NCI-H187 treated with DMSO at 0.1 percent for 48 hours (cell line): ENCODE measurements at regions not wholly inside any gene's neighbourhood (a gene's known extent, or its start where the extent isn't known, plus 50 kb on each side); places are given as distances from the start of the nearest gene placed in this dataset.

Experiments
- DNase-seq: peaks from one replicate; lab custom pipeline; 2025; lab: John Stamatoyannopoulos, UW

DNA sequence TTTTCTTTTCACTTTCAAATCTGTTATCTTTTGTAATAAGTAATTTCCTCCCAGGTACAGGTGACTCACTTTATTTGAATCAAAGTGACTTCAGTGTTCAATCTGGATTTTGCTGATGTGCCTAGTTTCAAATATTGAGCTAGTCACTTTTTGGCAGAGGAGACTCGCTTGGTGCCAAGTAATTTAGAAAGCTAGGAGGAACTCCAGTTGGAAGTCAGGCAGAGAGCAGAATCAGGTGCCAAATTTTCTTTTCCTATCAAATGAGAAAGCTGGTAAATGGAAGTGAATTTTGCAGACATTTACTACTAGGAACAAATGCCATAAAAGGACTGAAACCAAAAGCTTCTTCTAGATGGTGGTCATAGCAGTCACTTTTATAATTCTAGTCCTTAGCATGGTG, 656.0 kb upstream of the KIF2B start:
- DNase-seq: no peak

DNA sequence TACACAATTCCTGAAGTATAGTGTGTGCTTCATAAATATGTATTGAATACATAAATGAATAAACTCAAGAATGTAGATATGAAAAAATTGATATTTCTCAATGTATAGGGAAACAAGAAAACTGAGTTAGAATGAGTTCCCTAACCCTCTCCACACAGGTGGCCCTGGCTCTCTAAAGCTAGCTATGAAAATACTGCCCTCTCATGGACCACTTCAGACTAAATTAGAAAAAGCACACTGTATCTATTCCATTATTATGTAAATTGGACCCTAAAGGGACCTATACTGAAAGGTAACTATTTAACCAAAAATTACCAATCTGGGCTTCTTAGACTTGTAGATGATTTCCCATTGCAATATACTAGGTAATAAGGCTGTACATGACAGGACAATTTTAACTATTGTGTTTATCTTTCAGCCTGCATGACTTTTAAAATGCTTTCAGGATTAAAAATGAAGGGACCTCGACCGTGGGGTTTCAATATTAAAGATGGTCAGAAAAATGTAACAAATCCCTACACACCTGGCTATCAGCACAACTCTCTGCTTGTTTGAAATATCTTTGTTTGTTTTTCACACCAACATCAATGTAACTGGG, 672.5 kb upstream of the KIF2B start:
- DNase-seq: no peak

DNA sequence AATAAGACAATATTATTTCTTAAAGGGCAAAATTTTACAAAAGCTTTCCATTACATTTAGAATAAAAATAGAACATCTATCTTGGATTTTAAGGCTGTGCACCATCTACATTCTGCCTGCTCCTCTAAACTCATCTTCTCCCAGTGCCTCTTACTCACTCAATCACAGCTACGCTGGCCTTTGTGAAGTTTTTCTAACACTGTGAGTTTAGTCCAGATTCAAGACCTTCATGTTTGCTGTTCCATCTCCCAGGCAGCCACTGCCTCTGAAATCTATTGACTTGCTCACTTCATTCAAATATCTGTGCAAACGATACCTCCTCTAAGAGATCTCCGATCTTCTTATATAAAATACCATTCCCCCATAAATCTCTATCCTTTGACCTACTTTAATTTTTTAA, 673.4 kb upstream of the KIF2B start:
- DNase-seq: no peak

DNA sequence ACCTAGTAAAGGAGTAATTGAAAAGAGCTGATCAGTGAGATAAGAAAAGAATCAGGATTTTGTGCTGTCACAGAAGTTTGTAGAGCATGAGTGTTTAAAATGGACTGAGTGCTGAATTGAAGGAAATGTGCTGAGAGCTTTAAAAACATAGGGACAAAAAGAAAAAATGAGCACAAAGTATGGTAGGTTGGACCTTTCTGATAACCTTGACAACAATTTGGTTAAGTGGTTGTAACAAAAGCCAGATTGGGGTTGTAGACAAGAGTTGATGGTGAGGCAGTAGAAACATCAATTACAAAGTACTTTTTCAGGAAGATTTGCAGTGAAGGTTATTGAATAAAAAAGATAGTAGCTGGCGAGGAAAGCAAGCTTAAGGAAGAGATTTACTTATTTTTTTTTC, 674.7 kb upstream of the KIF2B start:
- DNase-seq: no peak

DNA sequence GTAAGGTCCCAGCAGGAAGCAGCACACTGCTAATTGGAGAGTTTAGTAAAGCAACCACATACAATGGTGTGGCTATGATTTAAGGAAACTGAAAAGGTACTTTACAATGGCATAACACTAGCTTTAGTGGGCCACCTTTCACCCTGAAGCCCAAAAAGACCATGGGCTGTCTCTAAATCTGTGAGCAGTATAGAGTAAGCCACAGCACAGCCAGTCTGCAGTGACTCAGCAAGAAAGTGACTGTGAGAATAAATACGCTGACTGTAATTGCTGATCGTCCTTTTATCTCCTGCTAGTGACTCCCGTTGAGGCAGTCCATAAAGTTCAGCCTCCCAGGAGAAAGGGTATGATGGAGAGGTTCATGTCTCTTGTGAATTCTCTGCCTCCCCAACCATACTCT, 679.8 kb upstream of the KIF2B start:
- DNase-seq: no peak

DNA sequence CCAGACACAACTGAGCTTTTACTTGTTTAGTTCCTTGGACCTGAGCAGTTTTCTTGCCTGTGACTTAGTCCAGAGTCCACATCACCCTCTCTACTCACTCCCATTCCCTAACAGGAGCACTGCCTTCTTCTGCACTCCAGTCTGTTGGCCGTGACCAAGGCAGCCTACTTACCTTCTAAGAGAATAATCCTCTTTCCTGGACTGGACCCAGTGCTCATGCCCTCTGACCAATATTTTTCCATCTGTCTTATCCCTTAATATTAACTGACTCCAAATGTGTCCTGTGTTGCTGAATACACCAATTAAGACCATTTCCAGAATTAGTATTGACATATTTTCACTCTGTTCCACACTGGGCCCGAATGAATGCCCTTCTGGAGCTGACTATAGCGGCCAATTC, 681.0 kb upstream of the KIF2B start:
- no peak for DNase-seq

DNA sequence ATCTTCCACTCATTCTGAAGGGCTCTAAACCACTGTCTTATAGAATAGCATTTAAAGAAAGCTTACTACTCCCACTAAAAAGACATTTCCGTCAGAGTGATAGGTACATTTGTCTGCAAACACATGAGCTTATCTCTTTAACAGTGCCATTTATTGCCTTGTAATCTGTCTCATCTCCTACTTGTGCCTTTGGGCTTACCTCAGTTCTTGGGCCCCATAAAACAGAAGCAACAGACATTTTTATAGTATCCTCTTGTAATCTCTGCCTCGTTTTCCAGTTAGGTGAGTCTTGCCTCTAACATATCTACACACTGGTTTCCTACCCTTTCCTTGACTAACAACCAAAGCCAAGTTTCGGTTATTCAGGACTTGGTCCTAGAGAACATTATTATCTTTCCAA, 681.4 kb upstream of the KIF2B start:
- no peak for DNase-seq

DNA sequence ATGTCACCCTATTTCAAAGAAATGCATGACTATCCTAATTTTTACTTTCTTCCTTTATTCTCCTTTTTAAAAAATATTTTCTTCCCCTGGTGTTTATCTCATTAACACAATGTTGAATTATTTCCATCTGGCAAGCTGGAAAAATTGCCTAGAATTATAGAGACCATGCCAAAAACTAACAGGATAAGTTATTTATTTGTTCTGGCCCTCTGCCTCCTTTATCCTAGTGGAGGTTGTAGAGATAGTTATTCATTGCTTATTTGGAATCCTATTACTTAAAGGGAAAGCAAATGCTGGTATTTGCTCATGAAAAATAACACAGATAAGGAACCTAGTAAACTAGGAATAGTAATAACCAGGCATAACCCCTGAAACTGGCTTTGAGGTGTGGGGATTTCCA, 684.9 kb upstream of the KIF2B start:
- DNase-seq: no peak

DNA sequence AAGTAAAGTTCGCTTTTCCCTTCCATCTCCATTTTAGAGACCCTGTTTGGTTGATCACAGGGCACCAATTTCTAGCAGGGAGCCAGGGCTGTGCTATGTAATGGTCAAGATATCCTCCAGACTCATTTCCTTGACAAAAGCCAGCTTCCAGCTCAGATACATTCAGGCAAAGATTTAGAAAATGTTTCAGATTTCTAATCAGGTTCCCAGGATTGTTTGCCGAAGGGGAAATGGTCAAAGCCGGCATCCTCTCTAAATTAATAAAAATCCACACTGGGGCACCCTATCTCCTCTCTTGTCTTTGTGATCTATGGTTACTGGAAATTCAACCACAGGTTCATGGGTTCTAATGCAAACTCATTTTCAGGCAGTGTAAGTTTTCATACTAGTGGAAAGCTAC, 686.8 kb upstream of the KIF2B start:
- DNase-seq: no peak

DNA sequence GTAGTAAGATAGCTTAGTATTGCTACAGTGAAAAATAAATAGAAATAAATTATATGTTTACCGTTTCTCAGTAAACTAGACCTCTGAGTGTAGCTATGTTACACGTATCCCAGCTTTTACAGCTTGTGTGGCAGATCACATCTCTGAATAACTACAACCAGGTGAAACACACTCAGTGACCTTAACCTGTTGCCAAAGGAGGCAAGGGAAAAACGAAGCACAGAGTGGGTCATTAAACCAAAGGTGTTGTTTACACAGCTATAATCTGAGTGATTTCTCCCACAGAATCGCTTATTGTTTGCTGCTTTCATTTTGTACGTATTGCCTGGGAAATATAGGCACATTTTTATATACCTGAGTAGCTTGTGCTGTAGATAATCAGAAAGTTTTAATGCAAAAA, 688.2 kb upstream of the KIF2B start:
- no peak for DNase-seq

DNA sequence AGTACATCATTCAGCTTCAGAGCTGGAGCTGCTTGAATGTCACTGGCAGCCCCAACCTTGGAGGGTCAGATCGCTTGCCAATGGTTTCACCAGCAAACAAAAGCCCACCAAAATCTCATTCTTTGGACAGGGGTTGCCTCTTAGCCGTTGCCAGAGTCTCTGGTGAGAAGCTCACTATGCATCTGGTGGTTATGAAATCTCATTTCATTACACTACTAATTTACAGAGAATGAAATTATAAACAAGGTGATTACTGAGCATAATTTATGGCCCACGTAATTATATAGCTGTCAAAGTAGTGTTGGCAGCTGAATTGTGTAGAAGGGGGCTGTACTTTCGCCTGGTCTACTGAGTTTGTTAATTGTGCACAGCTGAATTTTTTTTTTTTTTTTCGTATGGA, 688.9 kb upstream of the KIF2B start:
- no peak for DNase-seq

DNA sequence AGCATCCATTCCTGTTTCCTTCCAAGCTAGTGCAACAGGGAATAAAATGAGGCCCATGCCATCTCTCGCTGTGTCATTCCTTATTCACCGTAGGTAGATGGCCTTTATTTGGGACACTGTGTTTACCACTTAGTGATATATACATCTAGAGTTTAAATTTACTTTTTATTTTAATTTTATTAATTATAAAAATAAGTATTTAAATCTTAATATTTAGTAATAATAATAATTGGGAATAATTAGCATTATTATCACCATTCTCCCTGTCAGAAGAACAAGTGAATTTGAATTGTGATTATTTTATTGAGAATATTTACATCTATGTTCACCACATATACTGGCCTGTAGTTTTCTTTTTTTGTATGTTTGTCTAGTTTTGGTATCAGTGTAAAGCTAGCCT, 692.9 kb upstream of the KIF2B start:
- DNase-seq: no peak

DNA sequence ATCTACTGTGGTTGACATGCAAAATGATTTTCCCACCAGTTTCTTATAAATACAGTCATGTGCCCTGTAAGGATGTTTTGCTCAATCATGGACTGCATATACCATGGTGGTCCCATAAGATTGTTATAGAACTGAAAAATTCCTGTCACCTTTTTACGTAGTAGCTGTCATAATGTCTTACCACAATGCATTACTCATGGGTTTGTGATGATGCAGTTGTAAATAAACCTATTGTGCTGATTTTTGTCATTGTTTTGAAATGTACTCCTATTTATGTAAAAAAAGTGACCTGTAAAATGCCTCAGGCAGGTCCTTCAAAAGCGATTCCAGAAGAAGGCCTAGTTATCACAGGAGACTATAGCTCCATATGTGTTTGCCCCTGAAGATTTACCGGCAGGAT, 695.4 kb upstream of the KIF2B start:
- DNase-seq: no peak

DNA sequence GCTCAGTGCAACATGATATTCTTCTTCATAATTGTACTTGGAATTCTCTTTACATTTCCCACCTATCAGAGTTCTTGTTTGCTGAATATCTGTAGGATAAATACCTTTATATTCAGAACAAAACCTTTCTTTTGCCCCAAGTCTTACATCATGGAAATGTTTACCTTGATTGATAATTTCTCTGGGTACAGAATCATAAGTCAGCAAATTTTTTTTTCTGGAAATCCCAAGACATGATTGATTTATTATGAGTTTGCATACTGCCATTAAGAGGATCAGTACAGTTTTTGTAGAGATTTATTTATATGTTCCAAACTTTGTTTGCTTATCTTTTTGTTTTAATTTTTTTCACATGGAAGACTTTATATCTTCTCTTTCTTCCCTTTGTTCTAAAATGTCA, 699.8 kb upstream of the KIF2B start:
- no peak for DNase-seq

DNA sequence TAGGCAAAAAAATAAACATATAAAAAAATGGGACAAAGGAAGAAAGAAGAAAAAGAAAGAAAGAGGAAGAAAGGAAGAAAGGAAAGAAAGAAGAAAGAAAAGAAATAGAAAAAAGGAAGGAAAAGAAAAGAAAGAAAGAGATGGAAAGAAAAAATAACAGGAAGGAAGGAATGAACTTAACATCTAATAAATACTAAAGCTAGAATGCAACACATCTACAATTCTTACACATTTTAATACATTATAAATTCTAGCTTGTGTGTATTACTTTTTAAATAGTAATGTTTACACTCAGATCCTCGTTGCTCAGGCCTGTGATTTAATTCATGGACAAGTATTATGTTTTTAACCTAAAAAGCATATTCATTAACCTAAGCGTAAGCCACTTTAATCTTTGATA, 703.0 kb upstream of the KIF2B start:
- DNase-seq: no peak

DNA sequence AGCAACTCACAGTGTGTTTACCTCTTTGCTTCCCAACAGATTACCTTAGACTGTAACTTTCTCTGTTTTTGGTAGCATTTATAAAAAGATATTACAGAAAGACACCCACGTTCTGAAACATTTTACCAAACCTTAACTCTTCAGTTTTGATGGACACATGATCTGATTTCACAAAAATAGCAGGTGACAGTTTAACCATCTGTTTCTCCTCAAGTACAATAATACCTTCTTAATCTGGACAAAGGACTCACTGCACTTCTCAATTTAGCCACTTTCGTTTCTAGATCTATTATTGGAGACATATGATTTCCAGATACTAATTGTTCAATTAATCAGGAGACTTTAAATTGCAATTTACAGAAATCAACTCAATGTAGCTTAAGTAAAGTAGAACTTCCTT, 703.8 kb upstream of the KIF2B start:
- no peak for DNase-seq

DNA sequence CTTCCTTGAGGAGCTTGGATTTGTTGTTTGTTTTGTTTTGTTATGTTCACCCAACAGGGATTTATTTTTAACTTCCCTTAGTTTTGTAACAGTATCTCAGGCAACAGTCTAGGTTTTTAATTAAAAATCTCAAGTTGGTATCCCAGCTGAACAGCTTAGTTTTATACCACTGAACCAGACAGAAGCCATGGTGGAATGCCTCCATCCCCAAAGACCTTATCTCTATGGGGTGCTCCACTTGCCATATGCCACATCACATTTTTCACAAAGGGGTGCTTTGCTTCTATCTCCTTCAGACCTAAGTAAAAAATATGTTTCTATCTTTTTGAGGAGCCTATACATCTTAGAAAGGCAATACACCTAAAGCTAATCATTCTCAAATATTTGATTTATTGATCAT, 715.8 kb upstream of the KIF2B start:
- DNase-seq: no peak

DNA sequence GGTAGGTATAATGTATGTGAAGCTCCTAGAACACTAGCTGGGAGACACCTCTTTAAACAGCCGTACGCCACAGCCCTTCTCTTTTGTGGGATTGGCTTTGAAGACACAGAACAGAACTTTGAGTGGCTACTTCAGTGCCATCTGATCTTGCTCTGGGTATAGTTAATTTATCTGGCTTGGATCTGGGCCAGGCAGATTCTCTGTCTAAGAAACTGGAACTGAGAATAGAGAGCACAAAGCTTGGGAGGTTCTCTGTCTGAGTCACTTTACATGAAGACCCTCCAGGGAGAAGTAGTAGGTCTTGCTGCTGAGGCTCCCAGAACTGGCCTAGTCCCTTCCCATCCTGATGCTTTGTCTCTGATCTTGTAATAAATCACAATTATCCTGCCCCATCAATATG, 721.0 kb upstream of the KIF2B start:
- DNase-seq: peak; percentile 23

DNA sequence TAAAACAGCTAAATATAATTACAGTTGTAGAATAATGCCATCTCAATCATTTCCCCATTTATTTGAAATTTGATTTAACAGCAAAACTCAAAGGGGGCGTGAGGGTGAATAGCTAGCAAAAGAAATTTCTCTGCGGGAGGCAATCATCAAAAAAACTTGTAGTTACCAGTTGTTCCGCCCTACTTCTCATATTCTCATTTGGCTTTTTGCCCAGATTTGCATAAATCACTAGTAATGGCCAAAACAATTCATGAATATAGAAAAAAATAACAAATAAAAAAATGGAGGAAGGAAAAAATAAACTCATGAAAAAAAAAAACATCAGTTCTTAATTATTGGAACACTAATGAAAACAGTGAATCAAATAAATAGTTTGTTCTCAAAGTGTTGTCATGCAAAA, 722.6 kb upstream of the KIF2B start:
- DNase-seq: no peak

DNA sequence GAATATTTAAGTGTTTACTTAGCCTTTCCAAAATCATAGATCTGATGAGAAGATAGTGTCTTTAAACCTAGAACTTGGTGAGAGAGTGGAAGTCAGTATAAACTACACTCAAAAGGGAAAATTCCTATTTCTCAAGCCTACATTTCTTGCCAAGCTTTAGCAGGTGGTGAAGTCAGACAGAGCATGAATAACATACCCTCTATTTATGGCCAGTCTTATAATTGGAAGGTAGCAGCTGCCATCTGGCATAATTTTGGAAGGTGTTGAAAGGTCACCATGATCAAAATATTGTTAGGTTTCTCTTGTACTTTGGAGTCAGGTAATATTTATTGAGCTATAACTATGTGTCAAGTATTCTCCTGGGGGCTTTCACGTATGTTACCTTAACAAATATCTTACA, 729.3 kb upstream of the KIF2B start:
- DNase-seq: no peak

DNA sequence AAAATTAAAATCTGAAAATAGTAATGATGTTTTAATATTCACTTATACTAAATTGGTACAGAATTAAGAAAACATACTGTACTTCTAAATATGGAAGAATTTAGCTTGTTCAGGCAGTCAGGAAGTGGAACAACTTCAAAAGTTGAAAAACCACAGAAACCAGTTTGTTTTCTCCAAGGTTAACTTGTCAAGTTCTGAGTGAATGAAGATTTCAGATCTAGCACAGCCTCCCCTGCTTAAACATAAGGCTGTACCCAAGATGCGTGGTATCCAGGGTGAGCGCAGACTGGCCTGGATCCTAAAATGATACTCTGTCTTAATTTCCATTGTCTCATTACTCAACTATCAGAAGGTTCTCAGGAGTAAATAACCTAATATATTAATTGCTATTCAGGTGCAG, 730.7 kb upstream of the KIF2B start:
- no peak for DNase-seq

DNA sequence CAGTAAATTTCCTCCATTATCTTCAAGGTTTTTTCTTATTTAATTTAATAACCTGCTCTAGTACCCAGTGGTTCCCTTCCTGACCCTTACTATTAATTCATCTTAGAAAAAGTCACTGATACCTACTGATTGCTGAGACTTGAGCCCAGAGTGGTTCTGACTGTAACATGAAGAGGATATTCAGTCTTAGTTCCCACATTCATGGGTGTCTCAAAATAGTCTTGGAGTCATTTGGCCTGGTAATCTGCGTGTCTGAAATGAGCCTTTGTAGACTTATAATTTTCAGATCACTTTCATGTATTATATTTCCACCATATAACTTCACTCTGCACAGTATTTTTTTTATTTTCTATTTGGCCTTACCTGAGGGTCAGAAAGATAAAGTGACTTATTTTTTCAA, 732.0 kb upstream of the KIF2B start:
- DNase-seq: no peak

DNA sequence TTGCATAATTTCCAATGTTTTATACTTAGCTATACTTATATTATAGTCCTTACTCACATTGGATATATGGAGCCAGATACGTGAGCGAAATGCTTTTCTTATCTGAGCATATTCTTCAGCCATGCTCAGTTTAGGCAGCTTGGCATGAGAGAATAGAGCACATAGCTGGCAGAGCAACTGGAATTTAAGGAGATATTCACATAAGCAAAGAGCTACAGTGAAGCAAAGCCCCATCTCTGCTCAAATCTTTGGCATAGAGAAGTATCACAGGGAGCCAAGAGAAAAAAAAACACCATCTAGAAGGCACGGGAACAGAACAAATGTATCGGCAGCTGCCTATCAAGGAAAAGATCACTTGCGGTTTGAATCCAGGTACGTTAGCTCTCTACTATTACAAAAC, 734.2 kb upstream of the KIF2B start:
- DNase-seq: no peak

DNA sequence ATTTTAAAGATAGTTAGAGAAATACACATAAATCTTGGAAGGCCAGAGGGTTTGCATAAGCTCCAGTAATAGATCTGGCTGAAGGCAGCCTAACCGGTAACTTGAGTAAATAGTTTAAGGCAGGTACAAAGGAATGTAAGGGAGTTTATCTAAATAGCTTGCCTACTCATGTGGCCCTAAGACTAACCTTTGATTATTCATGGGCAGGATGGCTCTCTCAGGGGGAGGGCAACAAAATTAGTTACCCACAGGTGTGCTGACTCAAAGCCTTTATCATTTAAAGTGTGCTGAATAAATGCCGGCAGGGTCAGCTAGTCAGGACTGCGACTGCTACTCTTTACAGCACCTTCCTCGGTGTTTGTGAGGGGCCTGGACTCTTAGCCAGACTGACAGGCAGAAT, 761.3 kb upstream of the KIF2B start:
- no peak for DNase-seq

DNA sequence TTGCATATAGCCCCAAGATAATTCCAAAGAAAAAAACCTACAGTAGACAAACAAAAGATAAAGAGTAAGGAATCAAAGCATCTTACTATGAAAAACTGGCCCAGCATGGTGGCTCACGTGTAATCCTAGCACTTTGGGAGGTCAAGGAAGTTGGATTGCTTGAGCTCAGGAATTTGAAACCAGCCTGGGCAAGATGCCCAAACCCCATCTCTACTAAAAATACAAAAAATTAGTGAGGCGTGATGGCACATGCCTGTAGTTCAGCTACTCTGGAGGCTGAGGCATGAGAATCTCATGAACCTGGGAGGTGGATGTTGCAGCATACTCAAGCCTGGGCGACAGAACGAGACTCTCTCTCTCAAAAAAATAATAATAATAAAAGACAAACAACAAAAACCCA, 764.7 kb upstream of the KIF2B start:
- no peak for DNase-seq
